M059J (cell line): ENCODE measurements at regions not wholly inside any gene's neighbourhood (a gene's known extent, or its start where the extent isn't known, plus 50 kb on each side); places are given as distances from the start of the nearest gene placed in this dataset.
"Not testable (repeated sequence)": the region's sequence is repeated elsewhere in the genome, so short reads cannot be mapped to it uniquely, and the experiment has no call there.

Experiments
- DNase-seq: peaks from one replicate; pipeline ENCODE4 v3.0.0-alpha.2; 2012; ENCODE audit warnings: low read depth

DNA sequence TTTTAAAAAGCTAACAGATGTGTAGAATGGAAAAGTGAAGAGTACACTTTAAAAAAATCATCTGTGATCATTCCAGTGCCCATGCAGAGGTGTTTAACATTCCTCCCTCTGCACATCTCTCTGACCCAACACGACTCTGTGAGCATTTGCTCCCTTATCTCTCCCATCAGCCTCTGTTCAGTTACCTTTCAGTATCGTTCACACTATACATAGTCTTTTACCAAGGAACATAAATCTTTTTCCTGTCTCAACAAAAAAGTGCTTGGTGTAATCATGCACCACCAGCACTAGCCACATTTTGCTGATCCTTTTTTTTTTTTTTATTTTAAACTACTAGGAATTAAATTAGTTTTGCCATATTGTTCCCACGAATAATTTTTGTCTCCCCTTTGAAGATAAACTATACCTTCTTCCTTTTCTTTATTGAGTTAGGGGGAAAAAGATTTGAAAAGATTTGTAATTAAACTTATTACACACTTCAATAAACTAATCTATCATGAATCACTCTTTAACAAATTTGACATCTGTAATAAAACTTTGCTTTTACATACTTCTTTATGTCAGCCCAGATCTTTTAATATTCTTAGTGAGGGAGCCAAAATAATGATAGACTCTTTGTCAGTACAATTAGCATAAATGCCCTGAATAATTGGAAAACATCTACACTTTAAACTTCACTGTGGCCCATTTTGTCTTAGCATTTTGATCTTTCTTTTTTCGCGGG lies 489.8 kb upstream of the FANCL start:
- no peak for DNase-seq

DNA sequence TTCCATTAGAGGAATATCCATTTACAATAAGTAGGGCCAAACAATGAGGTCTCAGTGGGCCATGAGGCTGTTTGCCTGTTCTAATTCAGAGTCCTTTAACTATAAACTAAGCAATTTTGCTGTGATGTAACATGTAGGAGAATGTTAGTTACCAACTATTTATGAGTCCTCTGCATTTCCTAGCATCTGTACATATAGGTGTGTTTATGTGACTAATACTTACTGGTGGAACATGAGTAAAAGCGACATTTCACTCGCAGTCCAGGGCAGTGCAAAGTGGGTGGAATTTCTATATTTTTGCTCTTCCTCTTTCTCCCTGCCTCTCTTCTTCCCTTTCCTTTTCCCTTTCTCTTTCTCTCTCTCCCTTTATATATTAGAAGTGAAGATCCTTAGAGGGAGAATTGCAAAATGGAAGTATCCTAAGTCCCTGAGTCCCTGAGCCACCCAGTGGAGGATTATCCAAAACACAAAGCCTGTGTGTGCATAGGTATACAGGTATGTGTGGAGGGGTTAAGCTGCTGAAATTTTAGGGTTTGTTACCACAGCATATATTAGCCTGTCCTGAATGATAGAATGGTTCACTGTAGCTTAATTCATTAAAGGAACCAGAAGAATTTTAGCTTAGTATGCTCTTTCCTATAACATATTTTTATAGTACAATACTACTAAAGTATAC lies 487.0 kb upstream of the FANCL start:
- no peak for DNase-seq

DNA sequence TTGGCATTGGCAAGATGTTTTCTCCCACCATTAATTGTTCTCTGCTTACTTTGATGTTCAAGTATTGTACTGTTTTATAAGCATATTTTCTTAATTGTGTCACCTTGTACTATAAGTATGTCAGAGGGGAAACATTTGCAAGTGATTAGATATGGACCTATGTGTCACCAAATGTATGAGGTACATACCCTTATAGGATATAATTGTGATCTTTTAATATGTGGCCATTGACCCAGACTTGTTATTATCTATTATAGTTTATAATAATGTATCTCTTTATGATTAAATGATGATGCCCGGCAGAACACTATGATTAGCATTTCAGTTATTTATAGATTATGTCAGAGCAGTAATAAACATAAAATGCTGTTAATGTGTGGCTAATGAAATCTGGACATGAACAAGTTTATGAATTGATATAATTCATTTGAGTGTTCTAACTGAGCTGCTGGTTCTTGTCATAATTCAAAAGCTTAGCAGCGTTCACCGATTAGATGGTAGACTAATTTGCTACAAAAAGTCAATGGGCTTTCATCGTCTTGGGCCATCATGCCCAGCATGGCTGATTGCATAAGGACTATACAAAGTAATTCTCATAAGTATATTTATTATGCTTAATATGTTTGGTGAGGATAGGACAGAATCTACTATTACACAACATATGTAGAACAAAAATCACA lies 480.9 kb upstream of the FANCL start:
- no peak for DNase-seq

DNA sequence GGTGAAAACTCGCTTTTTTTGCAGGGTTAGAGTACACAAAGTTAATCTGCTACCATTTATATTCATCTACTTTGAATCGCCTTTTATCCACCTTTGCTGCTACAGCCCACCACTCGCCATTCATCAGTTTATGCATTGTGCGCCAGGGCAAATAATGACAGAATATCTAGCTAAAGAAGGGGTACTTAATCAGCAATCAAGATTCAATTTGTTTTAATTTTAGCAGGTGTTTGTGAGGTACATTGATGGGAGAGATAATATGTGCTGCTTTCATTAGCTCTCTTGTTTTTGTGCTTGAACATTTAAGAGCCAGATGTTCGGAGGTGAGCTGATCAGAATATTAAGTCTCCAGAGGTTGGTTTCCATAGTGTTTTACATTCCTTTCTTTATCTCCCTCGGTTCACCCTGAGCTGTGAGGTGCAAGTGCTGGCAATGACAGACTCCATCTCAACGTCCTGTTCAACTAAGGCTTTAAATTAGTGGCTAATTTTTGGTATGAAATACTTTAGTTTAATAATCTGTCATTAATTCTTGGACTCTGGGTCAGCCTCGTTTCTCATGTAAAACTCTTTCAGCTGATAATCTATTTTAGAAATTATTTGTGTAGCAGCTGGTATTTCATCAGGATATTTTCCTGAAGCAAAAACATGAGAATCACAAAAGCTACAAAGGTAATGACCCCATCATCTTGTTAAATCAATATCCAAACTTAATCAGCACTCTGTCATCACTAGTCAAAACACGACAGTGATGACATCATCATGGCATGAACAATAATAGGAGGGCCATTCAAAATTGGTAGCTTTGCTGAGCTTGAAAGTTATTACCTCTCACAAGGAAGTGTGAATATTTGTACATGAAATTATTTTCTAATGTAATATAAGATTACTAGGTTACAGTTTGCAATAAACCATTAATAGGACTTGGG lies 479.9 kb upstream of the FANCL start:
- DNase-seq, result no peak

DNA sequence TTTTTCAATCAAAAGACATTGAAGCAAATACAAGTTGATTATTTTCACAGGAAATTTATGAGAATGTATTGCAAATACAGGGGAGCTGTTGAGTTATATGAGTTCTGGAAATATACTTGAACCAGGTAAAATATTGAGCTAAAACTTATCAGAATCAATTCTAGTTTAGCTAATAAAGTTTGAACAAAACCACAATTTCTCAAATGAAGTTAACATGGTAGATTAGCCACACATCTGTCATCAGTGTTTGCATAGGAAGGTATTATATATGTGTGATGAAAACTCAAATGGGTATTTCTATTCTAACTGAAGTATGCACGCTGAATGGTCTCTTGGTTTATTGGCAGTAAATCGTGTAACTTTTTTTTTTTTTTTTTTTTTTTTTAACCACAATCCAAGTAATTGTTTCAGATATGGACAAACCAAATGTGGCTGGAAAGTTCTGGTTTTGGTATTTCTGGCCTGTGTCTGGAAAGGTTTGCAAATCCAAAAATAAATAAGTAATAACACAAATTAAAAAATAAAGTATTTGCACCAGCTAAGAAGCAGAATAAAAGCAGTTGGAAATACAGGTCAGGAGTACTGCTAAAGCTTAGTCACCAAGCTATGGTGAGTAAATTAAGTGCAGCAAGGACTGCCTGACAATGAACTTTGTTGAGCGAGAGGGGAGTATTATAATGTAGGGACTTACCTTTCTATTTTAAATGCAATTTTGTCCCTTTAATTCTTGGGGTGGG lies 479.1 kb upstream of the FANCL start:
- no peak for DNase-seq

DNA sequence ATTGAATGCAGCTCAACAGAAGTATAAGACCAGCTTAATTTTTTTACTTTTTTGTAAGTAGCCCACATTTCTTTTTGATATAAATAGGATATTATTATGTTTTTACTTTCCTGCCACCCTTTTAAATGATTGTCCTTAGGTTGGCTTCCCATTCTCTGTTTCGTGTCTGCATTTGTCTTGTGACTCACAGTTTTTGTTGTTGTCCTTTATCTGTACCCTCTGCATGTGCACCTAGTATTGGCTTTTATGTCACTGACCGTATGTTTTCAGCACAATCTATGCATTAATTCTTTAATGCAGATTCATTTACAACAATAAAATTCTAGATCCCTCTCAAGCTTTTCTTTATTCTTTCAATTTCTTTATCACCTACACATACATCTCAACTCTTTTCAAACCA lies 474.2 kb upstream of the FANCL start:
- no peak for DNase-seq

DNA sequence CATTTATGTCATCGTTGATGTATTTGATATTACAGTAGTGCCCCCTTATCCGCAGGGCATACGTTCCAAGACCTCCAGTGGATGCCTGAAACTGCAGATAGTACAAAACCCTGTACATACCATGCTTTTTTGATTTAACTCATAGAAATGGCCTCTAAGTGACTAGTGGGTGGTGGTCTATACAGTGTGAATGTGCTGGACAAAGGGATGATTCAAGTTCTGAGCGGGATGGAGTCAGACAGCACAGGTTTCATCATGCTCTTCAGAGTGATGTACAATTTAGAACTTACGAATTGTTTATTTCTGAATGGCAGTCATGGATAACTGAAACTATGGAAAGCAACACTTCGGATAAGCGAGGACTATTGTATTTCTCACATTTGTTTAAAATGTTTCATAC lies 473.1 kb upstream of the FANCL start:
- no peak for DNase-seq

DNA sequence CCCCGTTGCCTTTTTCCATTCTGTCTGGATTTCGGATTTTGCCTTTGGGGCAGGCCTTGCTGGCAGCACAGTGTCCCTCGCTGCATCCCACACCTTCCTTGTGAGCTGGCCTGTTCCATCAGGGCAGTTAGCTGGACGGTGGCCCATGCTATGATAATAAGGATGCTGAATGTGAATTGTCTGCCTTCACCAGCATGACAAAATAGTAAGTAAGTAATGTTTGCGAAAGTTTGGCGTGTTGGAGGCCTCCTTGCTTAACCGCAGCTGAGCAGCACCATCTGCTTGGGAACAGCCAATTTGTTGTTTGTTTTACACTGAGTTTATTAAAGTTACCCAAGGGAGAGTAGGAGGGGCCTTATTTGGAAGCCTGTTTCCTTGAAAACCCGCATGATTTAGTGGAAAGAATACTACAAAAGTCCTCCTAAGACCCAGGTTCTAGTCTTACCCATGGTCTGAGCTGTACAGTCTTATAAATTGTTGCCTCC lies 469.7 kb upstream of the FANCL start:
- peak; percentile 2 for DNase-seq

DNA sequence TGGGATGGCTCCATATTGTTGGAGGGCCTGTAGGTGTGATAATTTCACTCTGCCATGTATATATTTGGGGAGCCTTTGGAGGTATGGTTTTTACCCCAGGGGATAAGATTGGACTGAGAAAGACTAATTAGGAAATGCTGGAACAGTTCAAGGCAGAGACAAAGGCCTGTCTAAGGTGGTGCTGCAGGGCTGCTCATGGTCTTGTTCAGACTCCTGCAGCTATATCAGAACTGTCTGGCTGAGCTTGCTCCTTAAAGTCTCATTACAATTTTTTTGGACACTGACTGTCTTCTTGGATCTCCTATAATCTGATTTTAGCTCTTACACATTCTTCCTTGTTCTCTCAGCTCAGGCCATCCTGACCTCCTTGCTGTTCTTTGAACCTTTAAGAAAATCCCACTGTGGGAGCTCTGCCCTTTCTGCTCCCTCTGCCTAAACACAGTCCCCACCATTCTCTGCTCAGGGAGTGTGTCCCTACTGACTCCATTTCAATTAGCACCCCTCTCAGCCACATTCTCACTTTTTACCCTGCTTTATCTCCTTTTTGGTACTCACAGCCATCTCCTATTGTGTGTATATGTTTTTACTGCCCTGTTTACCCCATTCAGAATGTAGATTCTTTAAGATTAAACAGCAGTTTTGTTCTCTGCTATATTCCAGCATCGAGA lies 468.7 kb upstream of the FANCL start:
- no peak for DNase-seq

DNA sequence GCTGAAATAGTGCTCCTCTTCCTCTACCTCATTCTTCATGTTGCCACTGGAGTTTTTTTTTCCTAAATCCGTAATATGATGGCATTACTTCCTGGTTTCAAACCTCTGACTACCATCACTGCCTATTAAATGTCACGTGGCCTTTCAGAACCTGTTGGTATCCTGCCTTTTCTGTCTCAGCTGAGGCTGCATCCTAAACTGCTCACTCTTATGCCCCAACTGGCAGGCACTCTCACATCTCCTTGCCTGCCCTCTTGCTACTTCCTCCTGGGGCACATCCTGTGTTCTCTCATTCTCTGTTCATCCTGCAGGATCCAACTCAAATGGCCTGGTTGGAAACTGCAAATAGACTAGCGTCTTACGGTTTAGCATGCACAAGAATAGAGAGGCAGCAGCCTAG lies 468.1 kb upstream of the FANCL start:
- DNase-seq, result peak; percentile 3

DNA sequence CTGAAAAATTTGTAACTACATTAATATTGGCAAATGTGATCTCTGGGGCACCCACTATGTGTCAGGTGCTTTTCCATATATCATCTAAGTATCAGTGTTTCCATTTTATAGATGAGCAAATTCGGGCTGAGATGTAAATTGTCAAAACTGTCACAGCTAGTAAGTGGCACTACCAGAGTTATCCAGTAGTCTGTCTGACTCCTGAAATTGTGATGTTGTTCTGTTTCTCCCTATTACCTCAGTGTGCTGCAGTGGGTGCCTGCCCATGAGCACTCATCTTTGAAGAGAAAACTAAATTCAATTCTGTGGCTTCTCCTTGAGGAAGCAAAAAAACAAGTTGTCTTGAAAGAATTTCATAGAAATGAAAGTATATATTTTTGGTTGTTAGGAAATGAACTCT lies 467.4 kb upstream of the FANCL start:
- no peak for DNase-seq

DNA sequence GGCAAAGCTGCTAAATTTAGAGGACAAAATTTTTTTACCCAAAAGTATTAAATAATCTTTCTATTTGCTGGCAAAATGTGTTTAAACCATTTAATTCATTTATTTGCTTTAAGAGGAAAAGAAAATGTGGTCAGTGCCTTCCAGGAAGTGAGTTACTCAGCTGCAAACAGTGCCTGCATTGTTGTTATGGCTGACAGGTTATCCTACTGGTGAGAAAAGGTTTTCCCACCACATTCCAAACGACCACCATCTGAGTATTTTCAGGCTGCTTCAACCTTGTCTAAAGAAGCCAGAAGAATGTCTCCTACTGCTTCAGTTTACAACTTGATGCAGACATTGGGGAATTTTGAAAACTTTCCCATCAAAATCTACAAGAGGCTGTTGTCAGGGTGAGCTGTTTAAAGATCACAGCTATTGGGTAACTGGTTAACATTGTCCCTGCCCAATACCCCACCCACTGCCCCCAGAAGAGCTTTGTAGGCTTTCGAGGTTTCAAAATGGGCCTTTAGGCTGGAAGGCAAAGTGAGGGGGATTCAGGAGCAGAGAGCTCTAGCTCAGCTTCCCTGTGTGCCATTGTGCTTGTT lies 461.3 kb upstream of the FANCL start:
- DNase-seq, result peak; percentile 49

DNA sequence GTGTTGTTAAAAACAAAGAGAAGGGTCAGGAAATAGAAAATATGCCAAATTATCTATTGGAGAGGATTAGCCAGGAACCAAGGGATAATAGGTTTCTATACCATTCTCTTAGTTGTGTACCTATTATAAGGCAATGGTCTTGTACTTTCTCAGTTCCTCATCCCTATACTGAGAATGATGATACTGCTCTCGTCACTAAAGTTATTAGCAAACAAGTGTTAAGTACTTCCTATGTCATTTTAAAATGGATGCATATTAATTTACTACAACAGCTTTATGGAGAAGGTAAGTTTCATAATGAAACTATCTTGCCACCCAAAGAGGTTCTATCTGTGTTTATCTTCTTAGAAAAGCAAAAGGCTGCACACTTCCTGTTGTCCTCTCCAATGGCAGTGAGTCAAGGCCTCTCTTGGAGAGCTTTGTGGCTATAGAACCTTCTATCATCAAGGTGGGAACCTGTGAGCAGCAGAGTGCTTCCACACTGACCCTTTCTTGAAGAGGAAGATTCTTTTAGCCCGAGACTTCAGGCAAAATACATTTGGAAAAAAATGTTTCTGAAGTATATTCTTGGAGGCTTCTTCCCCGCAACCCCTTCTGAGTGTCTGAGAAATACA lies 460.7 kb upstream of the FANCL start:
- DNase-seq, result no peak

DNA sequence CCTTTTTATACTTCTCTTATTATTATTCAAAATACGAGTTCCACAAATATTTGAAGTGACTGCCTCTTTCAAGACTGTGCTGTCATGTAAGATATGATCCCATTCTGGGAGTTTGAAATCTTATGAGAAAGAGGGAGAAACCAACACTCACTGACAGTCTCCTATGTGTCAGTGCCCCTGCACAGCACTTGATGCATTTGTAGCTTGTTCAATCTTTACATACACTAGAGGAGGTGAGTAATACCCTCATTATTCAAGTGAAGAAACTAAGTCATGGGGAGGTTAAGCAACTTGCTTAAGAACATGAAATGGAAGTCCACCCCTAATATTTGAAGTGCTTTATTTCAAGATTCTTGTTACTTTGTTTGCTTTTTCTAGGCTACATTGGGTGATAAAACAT lies 459.5 kb upstream of the FANCL start:
- DNase-seq, result no peak

DNA sequence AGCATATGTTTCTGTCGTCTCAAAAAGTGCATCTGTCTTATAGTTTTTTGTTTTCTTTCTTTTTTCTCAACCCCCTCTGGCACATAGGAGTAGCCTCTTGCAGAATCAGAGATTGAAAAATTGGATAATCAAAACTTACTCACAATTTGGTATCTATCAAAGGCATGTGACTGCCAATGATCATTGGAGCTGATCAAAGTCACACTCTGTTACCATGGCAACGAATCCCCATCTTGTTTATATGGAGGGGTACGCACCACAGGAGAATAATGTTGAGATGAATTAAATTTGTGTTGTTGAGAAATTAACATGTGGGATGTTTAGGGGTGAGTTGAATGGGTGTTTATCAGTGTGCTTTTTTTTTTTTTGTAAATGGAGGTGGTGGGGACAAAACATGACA lies 458.3 kb upstream of the FANCL start:
- DNase-seq, result no peak

DNA sequence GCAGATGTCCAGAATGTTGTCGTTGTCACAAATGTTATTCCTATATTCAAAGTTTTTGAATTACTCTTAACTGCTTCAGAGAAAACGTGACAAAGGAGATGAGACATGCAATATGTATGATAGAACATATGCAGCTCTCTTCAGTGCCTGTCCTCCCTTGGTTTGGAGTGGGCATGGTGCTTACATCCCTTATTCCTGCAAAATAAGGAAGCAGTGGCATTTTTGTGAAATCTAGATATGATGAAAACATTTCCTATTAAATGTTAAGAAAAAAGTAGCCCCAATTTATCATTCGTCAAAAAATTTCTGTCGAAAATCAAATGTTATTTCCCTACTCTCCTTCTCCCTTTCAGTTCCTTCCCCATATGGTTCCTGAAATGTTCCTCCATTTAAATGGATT lies 457.5 kb upstream of the FANCL start:
- no peak for DNase-seq

DNA sequence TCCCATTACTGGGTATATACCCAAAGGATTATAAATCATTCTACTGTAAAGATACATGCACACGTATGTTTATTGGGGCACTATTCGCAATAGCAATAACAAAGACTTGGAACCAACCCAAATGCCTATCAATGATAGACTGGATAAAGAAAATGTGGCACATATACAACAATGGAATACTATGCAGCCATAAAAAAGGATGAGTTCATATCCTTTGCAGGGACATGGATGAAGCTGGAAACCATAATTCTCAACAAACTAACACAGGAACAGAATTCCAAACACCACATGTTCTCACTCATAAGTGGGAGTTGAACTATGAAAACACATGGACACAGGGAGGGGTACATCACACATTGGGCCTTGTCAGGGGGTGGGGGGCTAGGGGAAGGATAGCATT lies 453.0 kb upstream of the FANCL start:
- not testable (repeated sequence) for DNase-seq

DNA sequence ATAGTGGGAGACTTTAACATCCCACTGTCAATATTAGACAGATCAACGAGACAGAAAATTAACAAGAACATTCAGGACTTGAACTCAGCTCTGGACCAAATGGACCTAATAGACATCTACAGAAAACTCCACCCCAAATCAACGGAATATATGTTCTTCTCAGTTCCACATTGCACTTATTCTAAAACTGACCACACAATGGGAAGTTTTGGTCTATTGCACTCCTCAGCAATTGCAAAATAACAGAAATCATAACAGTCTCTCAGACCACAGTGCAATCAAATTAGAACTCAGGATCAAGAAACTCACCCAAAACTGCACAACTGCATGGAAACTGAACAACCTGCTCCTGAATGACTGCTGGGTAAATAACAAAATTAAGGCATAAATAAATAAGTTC lies 449.9 kb upstream of the FANCL start:
- DNase-seq, result not testable (repeated sequence)

DNA sequence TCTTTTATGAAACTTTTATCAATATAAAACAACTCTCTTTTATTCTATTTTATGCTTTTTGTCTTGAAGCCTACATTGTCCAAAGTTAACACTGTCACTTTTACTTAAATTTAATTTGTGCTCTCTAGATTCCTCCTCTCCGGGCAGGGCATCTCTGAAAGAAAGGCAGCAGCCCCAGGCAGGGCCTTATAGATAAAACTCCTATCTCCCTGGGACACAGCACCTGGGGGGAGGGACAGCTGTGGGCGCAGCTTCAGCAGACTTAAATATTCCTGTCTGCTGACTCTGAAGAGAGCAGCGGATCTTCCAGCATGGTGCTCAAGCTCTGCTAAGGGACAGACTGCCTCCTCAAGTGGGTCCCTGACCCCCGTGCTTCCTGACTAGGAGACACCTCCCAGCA lies 447.7 kb upstream of the FANCL start:
- DNase-seq, result no peak

DNA sequence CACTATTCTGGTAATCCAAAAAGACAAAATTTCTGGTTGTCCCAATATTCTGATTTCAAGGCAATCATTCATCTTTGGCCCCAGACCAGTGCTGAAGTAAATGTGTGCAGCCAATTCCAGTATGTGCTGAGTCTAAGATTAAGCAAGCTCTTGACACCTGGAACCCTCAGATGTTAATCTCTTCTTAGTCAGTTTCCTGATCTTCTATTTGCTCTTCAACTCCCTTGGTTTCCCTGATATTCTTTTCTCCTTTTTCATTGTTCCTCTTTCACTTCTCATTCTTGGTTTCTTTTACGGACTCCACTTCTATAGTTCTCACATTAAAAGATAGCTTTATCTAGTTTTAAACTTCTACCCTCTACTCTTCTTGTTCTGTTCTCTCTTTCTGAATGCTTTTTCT lies 445.7 kb upstream of the FANCL start:
- DNase-seq, result no peak
